HG03439 (cell line): ENCODE measurements at regions not wholly inside any gene's neighbourhood (a gene's known extent, or its start where the extent isn't known, plus 50 kb on each side); places are given as distances from the start of the nearest gene placed in this dataset.

Experiments
- ATAC-seq: cut with Tn5 transposase; IDR thresholded peaks from one replicate; pipeline ENCODE4 v1.9.1; 2021; ENCODE audit warnings: mild to moderate bottlenecking, moderate library complexity; ENCODE audit not compliant: unreplicated experiment

- ATAC-seq: peak; percentile 85
Measured at GRCh38 chr20:22333885-22334545, 250.4 kb downstream of the FOXA2 start.

GRCh38 chr20:22324505-22324904, 259.9 kb downstream of the FOXA2 start:
- ATAC-seq: no peak

GRCh38 chr20:22322513-22322912, 261.9 kb downstream of the FOXA2 start:
- no peak for ATAC-seq

GRCh38 chr20:22321191-22321590, 263.2 kb downstream of the FOXA2 start:
- no peak for ATAC-seq

GRCh38 chr20:22320245-22320915, 264.0 kb downstream of the FOXA2 start:
- no peak for ATAC-seq

DNA sequence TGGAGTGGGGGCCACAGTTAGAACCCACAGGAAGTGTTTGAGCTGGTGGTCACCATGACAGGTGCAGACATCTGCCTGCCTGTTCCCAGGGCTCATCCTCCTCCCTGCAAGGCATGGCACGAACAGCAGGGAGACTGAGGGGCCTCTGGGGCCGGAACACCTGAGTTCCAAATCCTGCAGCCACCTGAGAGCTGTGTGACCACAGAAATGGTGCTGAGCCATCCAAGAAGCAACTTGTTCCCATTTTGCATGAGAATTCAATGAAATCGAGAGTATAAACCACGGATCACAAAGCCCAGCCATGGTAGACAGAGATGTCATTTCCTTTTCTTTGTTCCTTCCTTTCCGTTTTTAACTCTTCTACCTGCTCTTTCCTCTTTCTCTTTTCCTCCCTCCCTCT, 268.6 kb downstream of the FOXA2 start:
- no peak for ATAC-seq

GRCh38 chr20:22315073-22315472, 269.3 kb downstream of the FOXA2 start:
- no peak for ATAC-seq

GRCh38 chr20:22312744-22313346, 271.5 kb downstream of the FOXA2 start:
- no peak for ATAC-seq

DNA sequence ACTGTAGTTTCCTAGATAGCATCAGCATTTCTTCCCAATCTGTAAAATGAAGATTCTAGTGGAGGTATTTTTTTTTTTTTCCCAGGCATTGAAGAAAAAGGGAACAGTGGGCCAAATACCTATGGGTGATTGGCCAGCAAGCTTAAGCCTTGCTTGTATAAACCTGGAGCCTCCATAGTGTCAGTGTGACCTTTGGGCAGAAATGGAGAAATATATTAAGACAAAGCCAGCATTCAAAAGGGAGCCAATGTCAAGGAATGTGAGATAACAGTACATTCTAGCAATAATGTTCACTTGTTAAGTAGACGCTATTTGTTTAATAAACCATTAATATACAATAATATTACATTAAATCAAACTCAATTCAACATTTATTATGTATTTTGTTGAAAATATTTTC, 275.4 kb downstream of the FOXA2 start:
- ATAC-seq: no peak

- ATAC-seq: no peak
Measured at GRCh38 chr20:22307409-22307808, 277.0 kb downstream of the FOXA2 start.

- no peak for ATAC-seq
Measured at GRCh38 chr20:22305381-22305780, 279.0 kb downstream of the FOXA2 start.

DNA sequence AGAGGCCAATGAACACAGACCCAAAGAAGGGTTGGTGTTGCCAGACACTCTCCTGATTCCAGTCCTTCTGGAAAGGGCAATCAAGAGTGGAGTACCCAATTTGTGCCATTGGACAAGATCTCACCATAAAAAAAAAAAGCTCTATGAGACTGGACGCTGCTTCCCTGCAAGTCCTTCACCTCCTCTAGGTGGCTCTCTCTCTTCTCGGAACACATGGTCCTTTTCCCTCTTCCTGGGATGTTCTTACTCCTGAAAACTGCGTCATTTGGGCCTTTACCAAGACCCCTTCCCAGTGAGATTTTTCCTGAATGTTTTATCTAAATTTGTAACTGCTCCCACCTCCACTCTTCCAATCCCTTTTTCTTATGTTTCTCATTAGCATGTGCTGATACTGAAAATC, 280.8 kb downstream of the FOXA2 start:
- no peak for ATAC-seq

DNA sequence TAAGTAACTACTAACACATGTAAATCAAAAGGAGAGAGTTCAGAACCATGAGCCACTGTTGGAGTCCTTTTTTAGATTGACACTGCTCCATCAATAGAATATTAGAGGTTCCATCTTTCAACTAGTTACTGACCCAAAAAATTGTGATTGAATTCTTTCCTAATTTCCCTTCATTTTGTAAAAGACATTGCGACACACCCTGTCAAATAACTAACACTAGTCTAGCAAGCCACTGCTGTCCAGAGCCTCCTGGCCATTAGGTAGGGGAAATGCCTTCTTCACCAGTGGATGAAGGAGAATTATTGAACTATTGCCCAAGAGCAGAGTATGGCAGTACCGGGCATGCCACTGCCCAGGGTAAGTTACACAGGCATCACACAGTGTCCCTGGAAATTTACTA, 282.3 kb downstream of the FOXA2 start:
- ATAC-seq: no peak

DNA sequence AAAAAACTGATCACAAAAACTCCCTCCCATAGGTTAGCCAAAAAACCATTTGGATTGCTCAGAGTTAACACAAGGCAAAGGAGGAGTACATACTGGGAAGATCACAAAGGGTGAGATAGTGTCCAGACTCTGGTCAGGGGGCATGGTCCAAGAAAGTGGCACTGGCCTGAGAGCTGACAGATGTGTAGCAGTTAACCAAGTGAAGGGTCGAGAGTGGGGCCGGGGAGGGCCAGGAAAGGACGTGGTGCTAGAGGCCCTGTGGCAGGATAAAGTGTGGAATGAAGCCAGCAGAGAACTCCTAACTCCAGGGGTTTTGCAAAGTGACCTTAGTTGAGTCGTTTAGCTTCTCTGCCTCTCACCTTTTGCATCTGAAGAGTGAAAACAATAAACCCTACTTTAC, 290.5 kb downstream of the FOXA2 start:
- no peak for ATAC-seq

DNA sequence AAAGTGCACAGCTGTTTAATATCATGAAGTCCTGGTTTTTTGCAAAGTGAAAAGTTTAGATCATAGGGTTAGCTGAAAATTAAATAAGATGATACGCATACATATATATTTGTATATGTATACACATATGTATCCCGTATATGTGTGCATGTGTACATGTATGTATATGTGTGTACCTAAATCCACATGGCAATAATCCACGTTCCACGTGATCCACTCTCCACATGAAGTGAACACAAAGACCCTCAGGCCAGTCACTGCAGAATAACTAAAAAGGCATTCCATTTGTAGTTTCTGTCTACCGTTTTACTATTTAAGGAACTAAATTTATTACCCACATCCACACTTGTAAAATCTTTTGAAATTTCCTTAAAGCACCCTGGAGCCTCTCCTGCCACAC, 294.9 kb downstream of the FOXA2 start:
- no peak for ATAC-seq

DNA sequence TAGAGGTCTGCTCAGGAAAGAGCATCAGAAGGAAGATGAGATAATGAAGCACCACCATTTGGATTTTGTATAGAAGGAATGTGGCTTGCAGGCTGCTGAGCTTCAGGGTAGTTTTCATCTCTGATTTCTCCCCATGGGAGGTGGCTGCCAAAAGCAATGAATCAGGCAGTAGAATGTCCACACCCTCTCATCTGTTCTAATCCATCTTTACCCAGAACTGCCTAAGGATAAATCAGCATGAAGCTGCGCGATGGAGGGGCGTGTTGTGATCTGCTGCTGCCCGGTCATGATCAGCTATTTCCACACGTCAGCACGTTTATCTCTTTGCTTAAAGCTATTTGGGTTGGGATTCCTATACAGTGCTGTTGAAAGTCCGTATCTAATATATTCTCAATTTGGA, 295.4 kb downstream of the FOXA2 start:
- ATAC-seq: no peak

GRCh38 chr20:22288156-22288555, 296.2 kb downstream of the FOXA2 start:
- ATAC-seq: no peak

DNA sequence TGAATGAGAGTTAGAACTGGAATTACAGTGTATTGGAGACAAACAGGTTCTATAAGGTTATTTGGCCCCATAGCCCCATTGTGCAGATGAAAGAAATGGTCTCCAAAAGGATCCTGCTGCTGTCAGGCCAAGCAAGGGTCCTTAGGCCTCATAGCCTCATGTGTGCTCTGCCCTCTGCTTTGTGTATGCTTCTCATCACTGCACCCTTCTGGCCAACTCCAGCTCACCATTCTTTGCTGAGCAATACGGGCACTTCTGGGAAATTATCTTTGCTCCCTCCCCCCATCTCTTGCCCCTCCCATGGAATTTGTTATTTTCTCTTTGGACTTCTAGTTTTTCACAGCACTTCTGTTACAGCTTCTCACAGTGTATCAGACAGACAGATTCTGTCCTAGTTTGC, 298.8 kb downstream of the FOXA2 start:
- no peak for ATAC-seq

DNA sequence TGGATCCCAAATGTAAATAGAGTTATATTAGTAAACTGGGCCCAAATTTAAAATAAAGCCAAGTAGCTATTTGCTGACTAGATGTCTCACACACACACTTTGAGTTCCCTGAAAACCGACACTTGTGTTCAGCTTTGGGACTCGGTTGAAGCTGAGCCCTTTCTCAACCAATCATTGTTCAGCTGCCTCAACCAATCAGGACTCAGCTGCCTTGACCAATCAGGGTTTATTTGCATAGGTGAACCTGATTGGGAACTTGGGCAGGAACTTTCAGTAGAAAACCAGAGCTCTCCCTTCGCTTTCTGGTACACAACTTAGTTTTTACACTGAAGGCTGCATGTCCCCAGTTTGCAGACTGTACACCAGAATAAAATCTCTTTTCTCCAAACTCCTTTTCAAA, 301.7 kb downstream of the FOXA2 start:
- ATAC-seq: no peak

DNA sequence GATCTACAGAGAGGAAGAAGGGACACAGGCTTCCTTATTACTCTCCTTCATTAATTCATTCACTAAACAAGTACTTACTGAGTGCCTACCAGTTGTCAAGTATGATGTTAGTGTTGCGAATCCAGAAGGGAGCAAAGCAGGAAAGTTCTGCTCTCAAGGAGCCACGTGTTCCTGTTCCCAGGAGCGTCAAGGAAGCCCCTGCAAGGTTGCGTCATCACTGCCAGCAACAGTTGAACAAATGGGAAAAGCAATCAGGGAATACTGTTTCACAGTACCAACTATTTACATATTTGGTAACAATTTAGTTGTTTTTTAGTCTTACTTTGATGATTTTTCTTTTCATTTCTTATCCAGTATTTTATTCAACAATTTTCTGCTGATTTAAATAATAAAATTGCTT, 310.0 kb downstream of the FOXA2 start:
- no peak for ATAC-seq

- ATAC-seq: no peak
Measured at GRCh38 chr20:22268675-22269074, 315.7 kb downstream of the FOXA2 start.

GRCh38 chr20:22264917-22265316, 319.5 kb downstream of the FOXA2 start:
- ATAC-seq: no peak
